MCF 10A (cell line): ENCODE measurements at regions not wholly inside any gene's neighbourhood (a gene's known extent, or its start where the extent isn't known, plus 50 kb on each side); places are given as distances from the start of the nearest gene placed in this dataset.

ENCODE experiments used
- BruUV-seq: library from RNA; stranded (reverse); fragments of 400-500 nt; replicated peaks from 2 replicates; lab custom pipeline; 2021; lab: Mats Ljungman, UMichigan
- CTCF ChIA-PET: fragments of 300-600 bp; sonication (Branson Sonifier 250); formaldehyde crosslinking; extraction: SDS; loops from one replicate; lab custom pipeline; 2021; ENCODE audit warnings: antibody characterized with exemption, inconsistent platforms; lab: Yijun Ruan, JAX
- POLR2A ChIA-PET: fragments of 300-600, 350-650 bp; sonication (Branson Sonifier 250); formaldehyde crosslinking; extraction: SDS; loops from one replicate; lab custom pipeline; 2020; ENCODE audit warnings: antibody characterized with exemption, inconsistent platforms; lab: Yijun Ruan, JAX
- DNase-seq: peaks from one replicate; pipeline ENCODE4 v3.0.0-alpha.2; 2018; ENCODE audit not compliant: unreplicated experiment
- H3K27ac Mint-ChIP-seq: one replicate; pipeline ENCODE4 v1.8.0; 2022; ENCODE audit warnings: mild to moderate bottlenecking, low read depth, mixed read lengths; ENCODE audit not compliant: unreplicated experiment
- H3K27me3 Mint-ChIP-seq: one replicate; pipeline ENCODE4 v1.8.0; 2022; ENCODE audit warnings: mixed read lengths; ENCODE audit not compliant: insufficient read depth, unreplicated experiment
- H3K36me3 Mint-ChIP-seq: one replicate; pipeline ENCODE4 v1.8.0; 2022; ENCODE audit warnings: mild to moderate bottlenecking, moderate library complexity, mixed read lengths; ENCODE audit not compliant: insufficient read depth, unreplicated experiment
- H3K4me1 Mint-ChIP-seq: one replicate; pipeline ENCODE4 v1.8.0; 2022; ENCODE audit warnings: mixed read lengths; ENCODE audit not compliant: insufficient read depth, unreplicated experiment
- H3K4me3 Mint-ChIP-seq: one replicate; pipeline ENCODE4 v1.8.0; 2022; ENCODE audit warnings: mild to moderate bottlenecking, moderate library complexity, mixed read lengths; ENCODE audit not compliant: unreplicated experiment
- H3K9me3 Mint-ChIP-seq: one replicate; pipeline ENCODE4 v1.8.0; 2022; ENCODE audit warnings: mixed read lengths; ENCODE audit not compliant: unreplicated experiment
- intact Hi-C: fragments of 100-400 bp; cut with micrococcal nuclease; formaldehyde crosslinking; loops from 2 replicates; pipeline ENCODE4 v1.14.1; 2022
- TF ChIP-seq, protein P1 (sequence below): fragments of 200-600 bp; IDR thresholded peaks from one replicate; pipeline ENCODE4 v1.8.0; 2022; ENCODE audit warnings: antibody characterized with exemption, mild to moderate bottlenecking; ENCODE audit not compliant: unreplicated experiment

DNA sequence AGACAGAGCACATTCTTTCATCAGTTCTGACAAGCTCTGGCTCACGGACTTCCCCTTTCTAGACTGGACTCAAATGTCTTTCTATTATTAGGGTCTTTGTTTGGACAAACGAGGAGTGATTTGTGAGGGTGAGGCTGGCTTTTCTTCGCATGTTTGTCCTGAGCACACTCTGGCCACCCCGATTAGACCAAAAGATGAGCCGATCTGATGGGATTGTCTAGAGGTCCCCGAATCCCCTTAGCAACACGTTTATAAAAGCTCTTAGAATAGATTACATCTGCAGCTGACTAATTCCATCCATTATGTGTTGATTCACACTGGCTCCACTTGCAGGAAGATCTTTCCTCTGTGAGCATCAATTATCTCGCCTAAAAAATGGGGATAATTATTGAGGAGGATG is 675.4 kb upstream of the AUTS2 start:
- ChIA-PET CTCF (no interaction called here), POLR2A (no interaction called here)
- H3K4me3 Mint-ChIP-seq = no peak overlapping the region
- no peaks in the 10 kb centered on the region for H3K4me1 Mint-ChIP-seq
- intact Hi-C loops = no loop called here
- no peak overlapping the region for H3K27ac Mint-ChIP-seq
- no TSS peak for BruUV-seq
- DNase-seq = no peak
- H3K36me3 Mint-ChIP-seq = peaks cover 6% of the 10 kb centered on the region
- TF ChIP-seq, protein P1, sequence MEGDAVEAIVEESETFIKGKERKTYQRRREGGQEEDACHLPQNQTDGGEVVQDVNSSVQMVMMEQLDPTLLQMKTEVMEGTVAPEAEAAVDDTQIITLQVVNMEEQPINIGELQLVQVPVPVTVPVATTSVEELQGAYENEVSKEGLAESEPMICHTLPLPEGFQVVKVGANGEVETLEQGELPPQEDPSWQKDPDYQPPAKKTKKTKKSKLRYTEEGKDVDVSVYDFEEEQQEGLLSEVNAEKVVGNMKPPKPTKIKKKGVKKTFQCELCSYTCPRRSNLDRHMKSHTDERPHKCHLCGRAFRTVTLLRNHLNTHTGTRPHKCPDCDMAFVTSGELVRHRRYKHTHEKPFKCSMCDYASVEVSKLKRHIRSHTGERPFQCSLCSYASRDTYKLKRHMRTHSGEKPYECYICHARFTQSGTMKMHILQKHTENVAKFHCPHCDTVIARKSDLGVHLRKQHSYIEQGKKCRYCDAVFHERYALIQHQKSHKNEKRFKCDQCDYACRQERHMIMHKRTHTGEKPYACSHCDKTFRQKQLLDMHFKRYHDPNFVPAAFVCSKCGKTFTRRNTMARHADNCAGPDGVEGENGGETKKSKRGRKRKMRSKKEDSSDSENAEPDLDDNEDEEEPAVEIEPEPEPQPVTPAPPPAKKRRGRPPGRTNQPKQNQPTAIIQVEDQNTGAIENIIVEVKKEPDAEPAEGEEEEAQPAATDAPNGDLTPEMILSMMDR = no peak
- H3K9me3 Mint-ChIP-seq = peaks cover 41% of the 10 kb centered on the region
- no peaks in the 10 kb centered on the region for H3K27me3 Mint-ChIP-seq

GRCh38 chr7:68925241-68925640 is 673.0 kb upstream of the AUTS2 start:
- Mint-ChIP-seq H3K36me3 (peaks cover 6% of the 10 kb centered on the region), H3K27me3 (no peaks in the 10 kb centered on the region), H3K9me3 (peaks cover 37% of the 10 kb centered on the region), H3K27ac (no peak overlapping the region), H3K4me3 (no peak overlapping the region), H3K4me1 (no peaks in the 10 kb centered on the region)
- CTCF ChIA-PET = no interaction called here
- no peak for DNase-seq
- POLR2A ChIA-PET = no interaction called here
- BruUV-seq = no TSS peak
- intact Hi-C loops = no loop called here
- TF ChIP-seq, protein P1 = no peak

GRCh38 chr7:68929781-68930261 is 668.5 kb upstream of the AUTS2 start:
- TF ChIP-seq, protein P1 = no peak
- H3K27me3 Mint-ChIP-seq = no peaks in the 10 kb centered on the region
- intact Hi-C loops = no loop called here
- no TSS peak for BruUV-seq
- ChIA-PET POLR2A (no interaction called here), CTCF (interaction anchor here (0.6 kb wide), 1 partner anchor 736 kb away, joined by 4 read pairs; no protein-coding TSS in a partner anchor)
- H3K4me1 Mint-ChIP-seq = no peaks in the 10 kb centered on the region
- peaks cover 5% of the 10 kb centered on the region for H3K36me3 Mint-ChIP-seq
- no peak overlapping the region for H3K4me3 Mint-ChIP-seq
- DNase-seq = no peak
- no peak overlapping the region for H3K27ac Mint-ChIP-seq
- peaks cover 42% of the 10 kb centered on the region for H3K9me3 Mint-ChIP-seq

- no peaks in the 10 kb centered on the region for H3K36me3 Mint-ChIP-seq
- ChIA-PET CTCF (no interaction called here), POLR2A (no interaction called here)
- H3K4me3 Mint-ChIP-seq = no peak overlapping the region
- H3K27me3 Mint-ChIP-seq = no peaks in the 10 kb centered on the region
- no TSS peak for BruUV-seq
- peaks cover 43% of the 10 kb centered on the region for H3K9me3 Mint-ChIP-seq
- intact Hi-C loops = no loop called here
- no peak for DNase-seq
- H3K27ac Mint-ChIP-seq = no peak overlapping the region
- TF ChIP-seq, protein P1 = no peak
- H3K4me1 Mint-ChIP-seq = no peaks in the 10 kb centered on the region
Measured at GRCh38 chr7:68936471-68937035, 661.7 kb upstream of the AUTS2 start.
